NCI-H1694 treated with DMSO at 0.1 percent for 48 hours (cell line): ENCODE measurements at regions not wholly inside any gene's neighbourhood (a gene's known extent, or its start where the extent isn't known, plus 50 kb on each side); places are given as distances from the start of the nearest gene placed in this dataset.
"Not testable (repeated sequence)": the region's sequence is repeated elsewhere in the genome, so short reads cannot be mapped to it uniquely, and the experiment has no call there.

Experiments used
- DNase-seq: peaks from one replicate; lab custom pipeline; 2025; lab: John Stamatoyannopoulos, UW

- no peak for DNase-seq
Observed at GRCh38 chrX:144494074-144494473, 610.2 kb downstream of the UBE2NL start.

- no peak for DNase-seq
Observed at GRCh38 chrX:144531877-144532276, 648.0 kb downstream of the UBE2NL start.

GRCh38 chrX:144566592-144566991 is 680.7 kb upstream of the SPANXN1 start:
- no peak for DNase-seq

- no peak for DNase-seq
Observed at GRCh38 chrX:144586756-144587155, 660.5 kb upstream of the SPANXN1 start.

GRCh38 chrX:144592036-144592435 is 655.3 kb upstream of the SPANXN1 start:
- DNase-seq, result no peak

GRCh38 chrX:144601010-144601409 is 646.3 kb upstream of the SPANXN1 start:
- DNase-seq, result no peak

- DNase-seq, result no peak
Observed at GRCh38 chrX:144612076-144612475, 635.2 kb upstream of the SPANXN1 start.

- no peak for DNase-seq
Observed at GRCh38 chrX:144616317-144616716, 631.0 kb upstream of the SPANXN1 start.

- no peak for DNase-seq
Observed at GRCh38 chrX:144627947-144628346, 619.4 kb upstream of the SPANXN1 start.

- DNase-seq, result not testable (repeated sequence)
Observed at GRCh38 chrX:144634451-144634850, 612.9 kb upstream of the SPANXN1 start.

- DNase-seq, result no peak
Observed at GRCh38 chrX:144637731-144638130, 609.6 kb upstream of the SPANXN1 start.

- no peak for DNase-seq
Observed at GRCh38 chrX:144648788-144649187, 598.5 kb upstream of the SPANXN1 start.

GRCh38 chrX:144681501-144681900 is 565.8 kb upstream of the SPANXN1 start:
- no peak for DNase-seq

- DNase-seq, result no peak
Observed at GRCh38 chrX:144683247-144683646, 564.1 kb upstream of the SPANXN1 start.

- no peak for DNase-seq
Observed at GRCh38 chrX:144709841-144710240, 537.5 kb upstream of the SPANXN1 start.

GRCh38 chrX:144715337-144715736 is 532.0 kb upstream of the SPANXN1 start:
- DNase-seq, result no peak

- DNase-seq, result no peak
Observed at GRCh38 chrX:144716187-144716586, 531.1 kb upstream of the SPANXN1 start.

GRCh38 chrX:144717682-144718081 is 529.6 kb upstream of the SPANXN1 start:
- DNase-seq, result no peak

- no peak for DNase-seq
Observed at GRCh38 chrX:144722307-144722706, 525.0 kb upstream of the SPANXN1 start.

- no peak for DNase-seq
Observed at GRCh38 chrX:144730471-144730870, 516.8 kb upstream of the SPANXN1 start.

- no peak for DNase-seq
Observed at GRCh38 chrX:144732588-144732987, 514.7 kb upstream of the SPANXN1 start.

- DNase-seq, result no peak
Observed at GRCh38 chrX:144738246-144738645, 509.1 kb upstream of the SPANXN1 start.

GRCh38 chrX:144768540-144768939 is 478.8 kb upstream of the SPANXN1 start:
- DNase-seq, result no peak

- DNase-seq, result not testable (repeated sequence)
Observed at GRCh38 chrX:144783528-144783927, 463.8 kb upstream of the SPANXN1 start.

GRCh38 chrX:144790148-144790547 is 457.2 kb upstream of the SPANXN1 start:
- DNase-seq, result no peak
